Activated CD4-positive, CD25-positive, alpha-beta regulatory T cell treated with anti-CD3 and anti-CD28 coated beads, Interleukin-2, amount 50 U/mL, for 24 hours (primary cell): ENCODE measurements at regions not wholly inside any gene's neighbourhood (a gene's known extent, or its start where the extent isn't known, plus 50 kb on each side); places are given as distances from the start of the nearest gene placed in this dataset.

Experiments
- ATAC-seq, 2 donors: fragments of 150-1000 bp; cut with Tn5 transposase; one replicate each; pipeline ENCODE4 v1.10.0; 2021; ENCODE audit warnings: mild to moderate bottlenecking in 1 of 2, moderate library complexity in 1 of 2

GRCh38 chrX:109934434-109934833 lies 68.5 kb upstream of the TMEM164 start:
- no peak for ATAC-seq

GRCh38 chrX:109934935-109935334 lies 68.0 kb upstream of the TMEM164 start:
- no peak for ATAC-seq

- ATAC-seq = no peak
Measured at GRCh38 chrX:109936114-109936513, 66.8 kb upstream of the TMEM164 start.

- ATAC-seq = no peak
Measured at GRCh38 chrX:109936598-109936997, 66.3 kb upstream of the TMEM164 start.

- no peak for ATAC-seq
Measured at GRCh38 chrX:109939498-109939897, 63.4 kb upstream of the TMEM164 start.

- ATAC-seq = no peak
Measured at GRCh38 chrX:109940411-109940810, 62.5 kb upstream of the TMEM164 start.

GRCh38 chrX:109943092-109943739 lies 59.7 kb upstream of the TMEM164 start:
- ATAC-seq = no peak

GRCh38 chrX:109943740-109944092 lies 59.2 kb upstream of the TMEM164 start:
- no peak for ATAC-seq

- no peak for ATAC-seq
Measured at GRCh38 chrX:109952050-109952449, 50.9 kb upstream of the TMEM164 start.

- no peak for ATAC-seq
Measured at GRCh38 chrX:109952985-109953905, 49.7 kb upstream of the TMEM164 start.
